Calu3 (cell line): ENCODE measurements at regions not wholly inside any gene's neighbourhood (a gene's known extent, or its start where the extent isn't known, plus 50 kb on each side); places are given as distances from the start of the nearest gene placed in this dataset.

Source experiments
- BruUV-seq: library from RNA; stranded (reverse); fragments of 400-500 nt; replicated peaks from 2 replicates; lab custom pipeline; 2021; lab: Mats Ljungman, UMichigan
- CTCF ChIA-PET: fragments of 300-600 bp; sonication (Branson Sonifier 250); formaldehyde crosslinking; loops from one replicate; lab custom pipeline; 2022; ENCODE audit warnings: antibody characterized with exemption; lab: Charles Lee
- DNase-seq: peaks from one replicate; pipeline ENCODE4 v3.0.0; 2022
- H3K27ac Mint-ChIP-seq: one replicate; pipeline ENCODE4 v1.8.0; 2022; ENCODE audit warnings: mixed read lengths; ENCODE audit not compliant: unreplicated experiment
- H3K27me3 Mint-ChIP-seq: one replicate; pipeline ENCODE4 v1.8.0; 2022; ENCODE audit warnings: mixed read lengths; ENCODE audit not compliant: unreplicated experiment
- H3K36me3 Mint-ChIP-seq: one replicate; pipeline ENCODE4 v1.8.0; 2022; ENCODE audit warnings: mild to moderate bottlenecking, moderate library complexity, mixed read lengths; ENCODE audit not compliant: insufficient read depth, unreplicated experiment
- H3K4me1 Mint-ChIP-seq: one replicate; pipeline ENCODE4 v1.8.0; 2022; ENCODE audit warnings: mild to moderate bottlenecking, low read depth, mixed read lengths; ENCODE audit not compliant: unreplicated experiment
- H3K4me3 Mint-ChIP-seq: one replicate; pipeline ENCODE4 v1.8.0; 2022; ENCODE audit warnings: mild to moderate bottlenecking, low read depth, moderate library complexity, mixed read lengths; ENCODE audit not compliant: unreplicated experiment
- H3K9me3 Mint-ChIP-seq: one replicate; pipeline ENCODE4 v1.8.0; 2022; ENCODE audit warnings: low read depth, mixed read lengths; ENCODE audit not compliant: unreplicated experiment
- CTCF ChIP-seq: fragments of 200-600 bp; IDR thresholded peaks from one replicate; pipeline ENCODE4 v1.8.0; 2022; ENCODE audit warnings: antibody characterized with exemption; ENCODE audit not compliant: unreplicated experiment
- intact Hi-C: fragments of 100-400 bp; cut with micrococcal nuclease; formaldehyde crosslinking; loops from one replicate; pipeline ENCODE4 v1.10.0; 2022; ENCODE audit not compliant: unreplicated experiment

- no peak for DNase-seq
- intact Hi-C loops = no loop called here
- Mint-ChIP-seq H3K9me3 (no peaks in the 10 kb centered on the region), H3K27me3 (peaks cover 24% of the 10 kb centered on the region), H3K27ac (no peak overlapping the region), H3K4me1 (peaks cover 13% of the 10 kb centered on the region), H3K4me3 (no peak overlapping the region), H3K36me3 (no peaks in the 10 kb centered on the region)
- no TSS peak for BruUV-seq
- CTCF ChIA-PET = interaction anchor here (0.6 kb wide), 1 partner anchor 15 kb away, joined by 3 read pairs; no protein-coding TSS in a partner anchor
- TF ChIP-seq CTCF = no peak
Measured at GRCh38 chr6:165899611-165900010, 236.6 kb upstream of the PDE10A start.

- TF ChIP-seq CTCF = peak; percentile 29
- H3K27ac Mint-ChIP-seq = peak overlapping the region; percentile 71
- no peaks in the 10 kb centered on the region for H3K9me3 Mint-ChIP-seq
- H3K27me3 Mint-ChIP-seq = peaks cover under 1% of the 10 kb centered on the region
- no TSS peak for BruUV-seq
- no peaks in the 10 kb centered on the region for H3K36me3 Mint-ChIP-seq
- peak; percentile 58 for DNase-seq
- no peak overlapping the region for H3K4me3 Mint-ChIP-seq
- H3K4me1 Mint-ChIP-seq = peaks cover 13% of the 10 kb centered on the region
- intact Hi-C loops = no loop called here
- CTCF ChIA-PET = interaction anchor here (0.6 kb wide), 1 partner anchor 38 kb away, joined by 4 read pairs; no protein-coding TSS in a partner anchor
Measured at GRCh38 chr6:165895421-165896165, 232.6 kb upstream of the PDE10A start.

- Mint-ChIP-seq H3K4me3 (no peak overlapping the region), H3K36me3 (no peaks in the 10 kb centered on the region), H3K27ac (no peak overlapping the region), H3K9me3 (no peaks in the 10 kb centered on the region), H3K4me1 (peaks cover 18% of the 10 kb centered on the region), H3K27me3 (peaks cover 13% of the 10 kb centered on the region)
- no TSS peak for BruUV-seq
- CTCF ChIA-PET = interaction anchor here (0.6 kb wide), 2 partner anchors 14 to 143 kb away, joined by 3 to 5 read pairs; no protein-coding TSS in a partner anchor
- intact Hi-C loops = no loop called here
- no peak for TF ChIP-seq CTCF
- DNase-seq = no peak
Measured at GRCh38 chr6:165894171-165894825, 231.3 kb upstream of the PDE10A start.

- no peaks in the 10 kb centered on the region for H3K9me3 Mint-ChIP-seq
Measured at GRCh38 chr6:165893431-165893830, 230.4 kb upstream of the PDE10A start.

More at GRCh38 chr6:165893431-165893830, 230.4 kb upstream of the PDE10A start:
- H3K4me3 Mint-ChIP-seq = no peak overlapping the region
- H3K36me3 Mint-ChIP-seq = no peaks in the 10 kb centered on the region
- TF ChIP-seq CTCF = no peak
- no TSS peak for BruUV-seq
- peaks cover 22% of the 10 kb centered on the region for H3K27me3 Mint-ChIP-seq
- DNase-seq = no peak
- intact Hi-C loops = no loop called here
- peaks cover 18% of the 10 kb centered on the region for H3K4me1 Mint-ChIP-seq
- CTCF ChIA-PET = interaction anchor here (0.6 kb wide), 2 partner anchors 15 to 142 kb away, joined by 3 to 5 read pairs; no protein-coding TSS in a partner anchor
- no peak overlapping the region for H3K27ac Mint-ChIP-seq
